PFSK-1 (cell line): ENCODE measurements at regions not wholly inside any gene's neighbourhood (a gene's known extent, or its start where the extent isn't known, plus 50 kb on each side); places are given as distances from the start of the nearest gene placed in this dataset.

Source experiments
- FOXP2 ChIP-seq: optimal IDR thresholded peaks from 2 replicates; pipeline ENCODE3; 2011; ENCODE audit warnings: borderline replicate concordance, control low read depth, inconsistent platforms; ENCODE audit not compliant: insufficient read depth; ENCODE audit errors: extremely low read length, extremely low read depth
- POLR2AphosphoS5 ChIP-seq: IDR thresholded peaks from 2 replicates; pipeline ENCODE4 v1.6.1; 2012; ENCODE audit warnings: low read depth, mild to moderate bottlenecking, control low read depth, low read length, moderate library complexity
- SIN3A ChIP-seq: IDR thresholded peaks from 2 replicates; pipeline ENCODE4 v1.6.1; 2012; ENCODE audit warnings: mild to moderate bottlenecking, low read length, moderate library complexity, borderline replicate concordance; ENCODE audit not compliant: insufficient read depth
- TAF1 ChIP-seq: IDR thresholded peaks from 2 replicates; pipeline ENCODE4 v1.6.1; 2012; ENCODE audit warnings: low read length, control low read depth, borderline replicate concordance; ENCODE audit not compliant: insufficient read depth
- TF ChIP-seq, protein P1 (sequence below), 2 experiments: IDR thresholded peaks; 2 replicates each; pipeline versions ENCODE4 v1.6.1 to v1.8.0; 2011 to 2012; ENCODE audit warnings: low read depth in 2 of 2, low read length in 2 of 2, control low read depth in 1 of 2, inconsistent platforms in 1 of 2, mild to moderate bottlenecking in 1 of 2, moderate library complexity in 1 of 2; ENCODE audit not compliant: insufficient read depth in 1 of 2

DNA sequence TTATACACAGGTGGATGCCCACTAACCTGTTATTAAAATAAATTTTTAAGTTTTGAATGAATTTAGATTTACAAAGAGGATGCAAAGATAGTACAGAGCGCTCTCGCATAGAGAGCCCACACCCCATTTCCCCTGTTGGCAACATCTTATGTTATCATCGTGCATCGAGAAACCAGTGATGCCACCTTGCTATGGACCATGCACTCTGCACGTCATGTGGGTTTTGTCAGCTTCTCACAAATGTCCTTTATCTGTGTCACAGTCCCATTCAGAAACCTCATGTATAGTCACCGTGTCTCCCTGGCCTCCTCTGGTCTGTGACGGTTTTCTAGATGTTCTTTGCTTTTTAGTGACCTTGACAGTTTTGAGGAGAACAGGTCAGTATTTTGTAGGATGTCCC is 60.0 kb downstream of the ING1 start:
- TF ChIP-seq POLR2AphosphoS5 (no peak), FOXP2 (no peak), SIN3A (no peak), TAF1 (no peak)
- TF ChIP-seq, protein P1, sequence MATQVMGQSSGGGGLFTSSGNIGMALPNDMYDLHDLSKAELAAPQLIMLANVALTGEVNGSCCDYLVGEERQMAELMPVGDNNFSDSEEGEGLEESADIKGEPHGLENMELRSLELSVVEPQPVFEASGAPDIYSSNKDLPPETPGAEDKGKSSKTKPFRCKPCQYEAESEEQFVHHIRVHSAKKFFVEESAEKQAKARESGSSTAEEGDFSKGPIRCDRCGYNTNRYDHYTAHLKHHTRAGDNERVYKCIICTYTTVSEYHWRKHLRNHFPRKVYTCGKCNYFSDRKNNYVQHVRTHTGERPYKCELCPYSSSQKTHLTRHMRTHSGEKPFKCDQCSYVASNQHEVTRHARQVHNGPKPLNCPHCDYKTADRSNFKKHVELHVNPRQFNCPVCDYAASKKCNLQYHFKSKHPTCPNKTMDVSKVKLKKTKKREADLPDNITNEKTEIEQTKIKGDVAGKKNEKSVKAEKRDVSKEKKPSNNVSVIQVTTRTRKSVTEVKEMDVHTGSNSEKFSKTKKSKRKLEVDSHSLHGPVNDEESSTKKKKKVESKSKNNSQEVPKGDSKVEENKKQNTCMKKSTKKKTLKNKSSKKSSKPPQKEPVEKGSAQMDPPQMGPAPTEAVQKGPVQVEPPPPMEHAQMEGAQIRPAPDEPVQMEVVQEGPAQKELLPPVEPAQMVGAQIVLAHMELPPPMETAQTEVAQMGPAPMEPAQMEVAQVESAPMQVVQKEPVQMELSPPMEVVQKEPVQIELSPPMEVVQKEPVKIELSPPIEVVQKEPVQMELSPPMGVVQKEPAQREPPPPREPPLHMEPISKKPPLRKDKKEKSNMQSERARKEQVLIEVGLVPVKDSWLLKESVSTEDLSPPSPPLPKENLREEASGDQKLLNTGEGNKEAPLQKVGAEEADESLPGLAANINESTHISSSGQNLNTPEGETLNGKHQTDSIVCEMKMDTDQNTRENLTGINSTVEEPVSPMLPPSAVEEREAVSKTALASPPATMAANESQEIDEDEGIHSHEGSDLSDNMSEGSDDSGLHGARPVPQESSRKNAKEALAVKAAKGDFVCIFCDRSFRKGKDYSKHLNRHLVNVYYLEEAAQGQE (IDR thresholded peaks at IDR 0.05; ENCODE audit: insufficient read depth in 1 of 2, low read depth in 2 of 2, low read length in 2 of 2), result no peak

DNA sequence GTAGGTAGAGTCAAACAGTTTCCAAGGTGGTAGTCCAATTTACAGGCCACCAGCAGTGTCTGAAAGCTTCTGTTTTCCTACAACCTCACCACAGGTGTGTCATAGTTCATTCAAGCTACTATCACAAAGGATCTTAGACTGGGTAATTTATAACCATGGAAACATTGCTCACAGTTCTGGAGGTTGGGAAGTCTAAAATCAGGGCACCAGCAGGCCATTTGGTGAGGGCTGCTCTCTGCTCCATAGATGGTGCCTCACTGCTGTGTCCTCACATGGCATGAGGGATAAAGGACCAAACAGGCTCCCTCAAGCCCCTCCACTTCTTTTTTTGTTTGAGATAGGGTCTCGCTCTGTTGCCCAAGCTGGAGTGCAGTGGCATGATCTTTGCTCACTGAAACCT is 60.6 kb downstream of the ING1 start:
- TF ChIP-seq POLR2AphosphoS5, result no peak

DNA sequence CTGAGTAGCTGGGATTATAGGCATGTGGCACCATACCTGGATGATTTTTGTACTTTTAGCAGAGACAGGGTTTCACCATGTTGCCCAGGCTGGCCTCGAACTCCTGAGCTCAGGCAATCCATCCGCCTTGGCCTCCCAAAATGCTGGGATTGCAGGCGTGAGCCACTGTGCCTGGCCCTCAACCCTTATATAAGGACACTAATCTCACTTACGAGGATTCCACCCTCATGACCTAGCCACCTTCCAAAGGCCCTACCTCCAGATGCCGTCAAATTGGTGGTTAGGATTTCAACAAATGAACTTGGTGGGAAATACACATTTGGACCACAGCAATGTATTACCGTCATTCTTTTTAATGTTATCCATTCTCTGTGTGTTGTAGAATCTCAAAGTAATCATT is 61.0 kb downstream of the ING1 start:
- TF ChIP-seq SIN3A (no peak), POLR2AphosphoS5 (no peak), FOXP2 (no peak), TAF1 (no peak)
- TF ChIP-seq, protein P1 (IDR thresholded peaks at IDR 0.05; ENCODE audit: insufficient read depth in 1 of 2, low read depth in 2 of 2, low read length in 2 of 2), result no peak

DNA sequence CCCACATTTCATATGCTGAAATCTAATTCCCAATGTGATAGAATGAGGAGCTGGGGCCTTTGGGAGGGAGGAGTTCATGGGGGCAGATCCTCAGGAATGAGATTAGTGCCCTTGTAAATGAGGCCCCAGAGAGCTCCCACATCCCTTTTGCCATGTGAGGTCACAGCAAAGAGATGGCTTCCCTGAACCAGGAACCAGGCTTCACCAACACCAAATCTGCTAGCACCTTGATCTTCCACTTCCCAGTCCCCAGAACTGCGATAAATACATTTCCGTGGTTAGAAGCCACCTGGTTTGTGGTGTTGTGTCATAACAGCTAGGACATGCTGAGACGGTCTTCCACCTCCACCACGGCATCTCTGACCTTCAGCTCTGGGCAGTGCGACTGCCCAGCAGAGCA is 62.1 kb downstream of the ING1 start:
- no peak for TF ChIP-seq TAF1
- no peak for TF ChIP-seq FOXP2
- TF ChIP-seq POLR2AphosphoS5, result no peak
- TF ChIP-seq SIN3A, result no peak
- TF ChIP-seq, protein P1 (IDR thresholded peaks at IDR 0.05; ENCODE audit: insufficient read depth in 1 of 2, low read depth in 2 of 2, low read length in 2 of 2), result no peak

DNA sequence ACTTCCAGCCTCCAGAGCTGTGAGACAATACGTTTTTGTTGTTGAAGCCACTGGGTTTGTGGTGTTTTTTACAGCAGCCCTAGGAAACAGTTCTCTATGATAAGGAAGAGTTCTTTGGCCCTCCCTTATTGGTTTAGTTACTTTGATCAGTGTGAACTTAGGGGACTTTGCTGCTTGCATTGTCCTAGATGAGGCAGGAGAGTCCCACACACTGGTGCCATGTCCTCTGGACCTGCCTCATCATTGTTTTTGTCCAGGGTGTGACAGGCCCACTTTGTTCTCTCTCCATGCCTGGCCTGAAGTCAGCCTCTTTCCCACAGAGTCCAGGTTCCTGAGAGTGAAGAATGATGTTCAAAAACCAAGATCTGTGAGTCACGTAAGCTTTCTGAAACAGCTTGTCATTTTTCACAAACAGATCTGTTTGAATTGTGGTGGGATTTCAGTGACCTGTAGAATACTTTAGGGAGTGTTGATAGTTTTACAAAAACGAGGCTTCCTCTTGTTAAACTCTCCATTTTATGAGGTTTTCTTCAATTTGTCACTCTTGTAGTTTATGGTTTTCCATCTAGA is 63.8 kb downstream of the ING1 start:
- TF ChIP-seq, protein P1 (IDR thresholded peaks at IDR 0.05; ENCODE audit: insufficient read depth in 1 of 2, low read depth in 2 of 2, low read length in 2 of 2), result no peak
- TF ChIP-seq SIN3A, result no peak
- no peak for TF ChIP-seq FOXP2
- no peak for TF ChIP-seq TAF1
- no peak for TF ChIP-seq POLR2AphosphoS5
